ENCODE measurements at regions not wholly inside any gene's neighbourhood (a gene's known extent, or its start where the extent isn't known, plus 50 kb on each side); places are given as distances from the start of the nearest gene placed in this dataset.

GRCh38 chr2:189268763-189269162 is 89.2 kb upstream of the COL5A2 start:
- TF ChIP-seq CTCF (IDR thresholded peaks at IDR 0.05) (no peak), ZFX (IDR thresholded peaks at IDR 0.05; ENCODE audit: borderline replicate concordance) (no peak)

Data from 22Rv1 (cell line).